Osteocyte (in vitro differentiated cells): ENCODE measurements at regions not wholly inside any gene's neighbourhood (a gene's known extent, or its start where the extent isn't known, plus 50 kb on each side); places are given as distances from the start of the nearest gene placed in this dataset.
A peak's percentile ranks its signal among the peaks of the same experiment; 100 is the strongest.

Source experiments
- DNase-seq: peaks from one replicate; pipeline ENCODE4 v3.0.0; 2021; ENCODE audit warnings: mixed read lengths; ENCODE audit not compliant: unreplicated experiment; ENCODE audit errors: extremely low spot score
- H3K27ac Mint-ChIP-seq: one replicate; pipeline ENCODE4 v1.8.0; 2021; ENCODE audit warnings: mild to moderate bottlenecking, mixed read lengths; ENCODE audit not compliant: unreplicated experiment
- H3K27me3 Mint-ChIP-seq: one replicate; pipeline ENCODE4 v1.8.0; 2021; ENCODE audit warnings: mixed read lengths; ENCODE audit not compliant: unreplicated experiment
- H3K36me3 Mint-ChIP-seq: one replicate; pipeline ENCODE4 v1.8.0; 2021; ENCODE audit warnings: mixed read lengths; ENCODE audit not compliant: unreplicated experiment
- H3K4me1 Mint-ChIP-seq: one replicate; pipeline ENCODE4 v1.8.0; 2021; ENCODE audit warnings: mixed read lengths; ENCODE audit not compliant: unreplicated experiment
- H3K4me3 Mint-ChIP-seq: one replicate; pipeline ENCODE4 v1.8.0; 2021; ENCODE audit warnings: mild to moderate bottlenecking, moderate library complexity, mixed read lengths; ENCODE audit not compliant: unreplicated experiment
- H3K9me3 Mint-ChIP-seq: one replicate; pipeline ENCODE4 v1.8.0; 2021; ENCODE audit warnings: mixed read lengths; ENCODE audit not compliant: unreplicated experiment
- CTCF ChIP-seq: fragments of 200-600 bp; sonication (generic); IDR thresholded peaks from 2 replicates; pipeline ENCODE4 v1.5.0; 2021; ENCODE audit warnings: antibody characterized with exemption, mild to moderate bottlenecking, moderate library complexity

DNA sequence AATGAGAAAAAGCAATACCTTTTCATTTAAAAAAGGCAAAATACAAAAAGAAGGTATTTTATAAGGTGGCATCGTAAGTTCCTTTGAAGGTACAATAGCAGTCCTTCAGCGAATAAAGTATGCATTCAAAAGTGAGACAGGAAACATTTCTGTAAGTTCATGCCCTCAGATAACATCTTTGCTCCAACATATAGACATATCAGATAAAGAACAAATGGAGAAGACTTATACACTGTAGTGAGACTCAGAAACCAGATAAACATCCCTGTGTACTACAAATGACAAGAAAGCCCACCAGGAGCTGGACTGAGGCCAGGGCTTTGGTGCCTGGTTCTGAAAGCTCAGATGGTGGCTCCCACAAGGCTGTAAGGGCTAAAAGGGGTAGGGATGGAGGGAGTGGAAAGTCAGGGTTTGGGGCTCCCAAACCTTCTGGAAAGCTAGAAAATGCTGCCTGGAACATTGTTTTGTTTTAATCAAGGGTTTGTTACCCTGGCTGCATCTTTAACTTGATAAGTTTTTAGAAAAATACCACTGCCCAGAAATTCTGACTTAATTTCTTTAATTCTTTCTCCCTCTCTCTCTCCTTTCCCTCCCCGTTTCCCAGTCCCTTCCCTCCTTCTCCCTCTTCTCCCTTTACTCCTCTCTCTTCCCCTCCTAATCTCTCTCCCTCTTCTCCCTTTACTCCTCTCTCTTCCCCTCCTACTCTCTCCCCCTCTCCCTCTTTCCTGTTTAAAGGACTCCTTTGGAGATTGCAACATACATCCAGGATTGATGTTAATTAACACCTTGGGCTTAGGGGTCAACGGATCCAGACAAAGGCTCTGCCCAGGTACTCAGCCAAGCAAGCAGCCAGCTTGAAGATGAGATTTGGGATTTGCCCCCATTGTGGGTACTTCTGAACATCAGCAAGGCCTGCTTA, 126.1 kb downstream of the AQP9 start:
- H3K27me3 Mint-ChIP-seq = peaks cover 17% of the 10 kb centered on the region
- H3K4me3 Mint-ChIP-seq = no peak overlapping the region
- no peak overlapping the region for H3K27ac Mint-ChIP-seq

DNA sequence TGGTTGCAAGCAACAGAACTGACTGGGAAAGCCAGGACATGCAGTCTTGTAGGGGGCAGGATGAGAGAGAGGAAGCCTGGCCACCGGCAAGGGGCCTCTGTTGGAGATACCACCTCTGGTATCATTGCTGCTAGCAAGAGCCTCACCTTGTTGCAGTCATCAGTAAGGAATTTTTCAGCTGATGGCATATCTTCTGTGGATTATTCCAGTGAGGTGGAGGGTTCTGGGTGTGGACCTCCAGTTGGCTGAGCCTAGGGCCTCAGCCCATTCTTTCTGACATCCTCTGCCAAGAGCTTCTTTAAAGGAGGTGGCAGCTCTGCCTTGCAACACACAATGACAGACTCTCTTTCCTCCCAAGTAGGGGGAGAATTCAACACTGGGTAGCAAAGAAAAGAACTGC, 128.9 kb downstream of the AQP9 start:
- Mint-ChIP-seq H3K4me1 (no peaks in the 10 kb centered on the region), H3K27ac (no peak overlapping the region), H3K9me3 (peaks cover 20% of the 10 kb centered on the region), H3K27me3 (peaks cover 17% of the 10 kb centered on the region), H3K4me3 (no peak overlapping the region), H3K36me3 (peaks cover 8% of the 10 kb centered on the region)
- no peak for TF ChIP-seq CTCF
- DNase-seq = no peak

More for the DNA sequence above, 126.1 kb downstream of the AQP9 start:
- Mint-ChIP-seq H3K9me3 (peaks cover 9% of the 10 kb centered on the region), H3K36me3 (no peaks in the 10 kb centered on the region), H3K4me1 (peaks cover 5% of the 10 kb centered on the region)
- no peak for TF ChIP-seq CTCF
- DNase-seq = no peak

DNA sequence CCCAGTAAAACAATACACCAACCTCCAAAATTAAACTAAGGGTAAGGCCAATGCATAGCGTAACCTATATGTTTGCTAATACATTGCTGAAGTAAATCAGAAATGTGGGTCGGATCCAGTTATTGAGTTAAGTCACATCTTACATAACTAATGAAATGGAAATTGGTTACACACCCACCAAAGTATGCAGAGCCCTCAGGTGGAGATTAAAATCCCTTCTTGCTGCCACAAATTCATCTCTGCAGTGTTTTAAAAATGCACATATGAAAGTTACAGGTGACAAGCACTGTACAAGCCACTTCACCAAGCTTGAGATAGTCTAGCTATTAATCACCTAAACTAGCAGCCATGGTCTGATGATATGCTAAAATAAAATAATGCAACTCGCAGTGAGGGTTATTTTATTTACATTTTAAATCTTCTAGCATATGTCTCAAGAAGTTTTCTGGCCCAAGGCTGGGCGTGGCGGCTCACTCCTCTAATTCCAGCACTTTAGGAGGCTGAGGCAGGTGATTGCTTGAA, 130.6 kb downstream of the AQP9 start:
- peaks cover 8% of the 10 kb centered on the region for H3K36me3 Mint-ChIP-seq
- DNase-seq = no peak
- H3K27me3 Mint-ChIP-seq = peaks cover 17% of the 10 kb centered on the region
- no peak overlapping the region for H3K27ac Mint-ChIP-seq
- H3K4me3 Mint-ChIP-seq = no peak overlapping the region
- no peaks in the 10 kb centered on the region for H3K4me1 Mint-ChIP-seq
- TF ChIP-seq CTCF = no peak
- H3K9me3 Mint-ChIP-seq = peaks cover 20% of the 10 kb centered on the region

DNA sequence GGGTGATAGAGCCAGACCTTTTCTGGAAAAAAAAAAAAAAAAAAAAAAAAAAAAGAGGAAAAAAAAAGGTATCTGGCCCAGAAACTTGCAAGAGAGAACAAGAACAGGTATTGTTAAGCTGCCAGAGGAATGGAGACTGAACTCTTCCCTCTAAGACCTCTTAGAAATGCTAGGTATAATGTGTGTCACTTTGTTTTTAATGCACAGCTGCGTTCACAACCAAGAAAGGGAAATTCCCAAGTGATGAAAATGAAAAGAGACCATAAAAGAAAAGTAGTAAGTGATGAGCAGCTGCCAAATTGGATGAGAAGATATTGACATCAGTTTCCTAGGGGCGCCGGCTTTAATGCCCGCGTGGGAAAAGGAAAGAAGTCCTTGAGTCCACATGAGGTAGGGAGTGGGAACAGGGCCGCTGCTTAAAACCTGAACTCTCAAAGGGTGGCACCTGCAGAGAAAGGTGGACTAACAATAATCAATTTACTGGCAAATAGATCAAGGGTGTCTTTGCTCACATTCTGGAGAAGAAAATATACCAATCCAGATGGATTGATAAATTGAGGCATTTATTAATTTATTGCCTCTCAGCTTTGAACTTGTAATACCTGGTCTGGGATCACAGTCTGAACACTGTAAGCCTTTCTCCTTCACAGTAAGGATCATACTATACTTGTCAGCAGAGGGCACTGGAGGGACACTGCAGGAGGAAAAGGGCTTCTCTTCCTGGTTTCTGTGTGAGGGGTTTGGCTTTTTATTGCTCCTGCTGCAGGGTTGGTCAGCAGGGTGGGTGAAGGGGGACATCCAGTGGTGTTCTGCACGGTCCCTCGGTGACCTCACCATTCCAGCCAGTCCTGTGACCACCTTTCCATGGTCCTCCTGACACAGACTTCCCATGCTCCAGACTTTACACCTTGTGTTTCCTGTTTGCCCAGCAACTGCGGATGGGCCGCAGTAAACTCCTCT, 131.6 kb downstream of the AQP9 start:
- Mint-ChIP-seq H3K36me3 (peaks cover 8% of the 10 kb centered on the region), H3K9me3 (peaks cover 20% of the 10 kb centered on the region)

More for the DNA sequence above, 131.6 kb downstream of the AQP9 start:
- H3K27me3 Mint-ChIP-seq = peaks cover 14% of the 10 kb centered on the region
- H3K4me3 Mint-ChIP-seq = no peak overlapping the region
- peak; percentile 74 for TF ChIP-seq CTCF
- H3K4me1 Mint-ChIP-seq = no peaks in the 10 kb centered on the region
- DNase-seq = no peak
- H3K27ac Mint-ChIP-seq = no peak overlapping the region
